ENCODE measurements at regions not wholly inside any gene's neighbourhood (a gene's known extent, or its start where the extent isn't known, plus 50 kb on each side); places are given as distances from the start of the nearest gene placed in this dataset.
"Not testable (repeated sequence)": the region's sequence is repeated elsewhere in the genome, so short reads cannot be mapped to it uniquely, and the experiment has no call there.

- Histone ChIP-seq H2AFZ (ENCODE audit: low read length) (no peak overlapping the region), H3K27ac (ENCODE audit: low read depth, low read length) (no peak overlapping the region), H3K9me3 (ENCODE audit: low read depth, low read length) (peaks cover 4% of the 10 kb centered on the region), H3K4me1 (ENCODE audit: insufficient read depth, low read length) (no peaks in the 10 kb centered on the region), H3K4me2 (ENCODE audit: insufficient read depth, low read length) (no peak overlapping the region), H4K20me1 (ENCODE audit: insufficient read depth, low read length) (no peaks in the 10 kb centered on the region), H3K36me3 (ENCODE audit: insufficient read depth, low read length) (no peaks in the 10 kb centered on the region), H3K79me2 (ENCODE audit: insufficient read depth, low read length) (no peaks in the 10 kb centered on the region), H3K27me3 (ENCODE audit: insufficient read depth, low read length) (no peaks in the 10 kb centered on the region), H3K4me3 (ENCODE audit: insufficient read depth, low read length) (no peak overlapping the region)
- TF ChIP-seq CTCF (IDR thresholded peaks at IDR 0.05; ENCODE audit: extremely low read depth, low read depth, low read length), result no peak
- no peak for DNase-seq (ENCODE audit: insufficient read length, low spot score, missing footprints)
Measured at GRCh38 chr5:51625224-51625968, 242.1 kb downstream of the ISL1 start.

- no peak for TF ChIP-seq CTCF (IDR thresholded peaks at IDR 0.05; ENCODE audit: extremely low read depth, low read depth, low read length)
- Histone ChIP-seq H3K4me2 (ENCODE audit: insufficient read depth, low read length) (no peak overlapping the region), H3K4me1 (ENCODE audit: insufficient read depth, low read length) (no peaks in the 10 kb centered on the region), H4K20me1 (ENCODE audit: insufficient read depth, low read length) (no peaks in the 10 kb centered on the region), H3K79me2 (ENCODE audit: insufficient read depth, low read length) (no peaks in the 10 kb centered on the region), H3K9me3 (ENCODE audit: low read depth, low read length) (peaks cover 3% of the 10 kb centered on the region), H2AFZ (ENCODE audit: low read length) (no peak overlapping the region), H3K27ac (ENCODE audit: low read depth, low read length) (no peak overlapping the region), H3K4me3 (ENCODE audit: insufficient read depth, low read length) (no peak overlapping the region), H3K36me3 (ENCODE audit: insufficient read depth, low read length) (no peaks in the 10 kb centered on the region), H3K27me3 (ENCODE audit: insufficient read depth, low read length) (no peaks in the 10 kb centered on the region)
- DNase-seq (ENCODE audit: insufficient read length, low spot score, missing footprints), result no peak
Measured at GRCh38 chr5:51632027-51632426, 248.8 kb downstream of the ISL1 start.

GRCh38 chr5:51632793-51633192 lies 249.5 kb downstream of the ISL1 start:
- no peaks in the 10 kb centered on the region for H3K27me3 ChIP-seq (ENCODE audit: insufficient read depth, low read length)
- no peaks in the 10 kb centered on the region for H3K79me2 ChIP-seq (ENCODE audit: insufficient read depth, low read length)
- H4K20me1 ChIP-seq (ENCODE audit: insufficient read depth, low read length), result no peaks in the 10 kb centered on the region
- no peak overlapping the region for H3K4me2 ChIP-seq (ENCODE audit: insufficient read depth, low read length)
- no peak overlapping the region for H3K27ac ChIP-seq (ENCODE audit: low read depth, low read length)
- peaks cover 3% of the 10 kb centered on the region for H3K9me3 ChIP-seq (ENCODE audit: low read depth, low read length)
- no peak for TF ChIP-seq CTCF (IDR thresholded peaks at IDR 0.05; ENCODE audit: extremely low read depth, low read depth, low read length)
- DNase-seq (ENCODE audit: insufficient read length, low spot score, missing footprints), result no peak
- no peaks in the 10 kb centered on the region for H3K4me1 ChIP-seq (ENCODE audit: insufficient read depth, low read length)
- H2AFZ ChIP-seq (ENCODE audit: low read length), result no peak overlapping the region
- no peaks in the 10 kb centered on the region for H3K36me3 ChIP-seq (ENCODE audit: insufficient read depth, low read length)
- no peak overlapping the region for H3K4me3 ChIP-seq (ENCODE audit: insufficient read depth, low read length)

GRCh38 chr5:51636973-51637372 lies 253.7 kb downstream of the ISL1 start:
- H4K20me1 ChIP-seq (ENCODE audit: insufficient read depth, low read length); H3K36me3 ChIP-seq (ENCODE audit: insufficient read depth, low read length); H3K27me3 ChIP-seq (ENCODE audit: insufficient read depth, low read length); H3K4me2 ChIP-seq (ENCODE audit: insufficient read depth, low read length); H3K9me3 ChIP-seq (ENCODE audit: low read depth, low read length); H3K4me3 ChIP-seq (ENCODE audit: insufficient read depth, low read length); H2AFZ ChIP-seq (ENCODE audit: low read length); H3K4me1 ChIP-seq (ENCODE audit: insufficient read depth, low read length); H3K27ac ChIP-seq (ENCODE audit: low read depth, low read length); DNase-seq (ENCODE audit: insufficient read length, low spot score, missing footprints); H3K79me2 ChIP-seq (ENCODE audit: insufficient read depth, low read length): not testable (repeated sequence)

Measured in osteoblast (primary cell).